OCI-LY3 (cell line): ENCODE measurements at regions not wholly inside any gene's neighbourhood (a gene's known extent, or its start where the extent isn't known, plus 50 kb on each side); places are given as distances from the start of the nearest gene placed in this dataset.
"Not testable (repeated sequence)": the region's sequence is repeated elsewhere in the genome, so short reads cannot be mapped to it uniquely, and the experiment has no call there.

Experiments
- H2AFZ ChIP-seq: fragments of 200-600, 300-600 bp; shearing (Covaris generic); 2 replicates; pipeline ENCODE4 v1.6.0; 2014; ENCODE audit warnings: antibody characterized with exemption, low read depth, low read length
- H3K27ac ChIP-seq: fragments of 200-600, 300-600 bp; sonication (generic); 2 replicates; pipeline ENCODE4 v1.5.1; 2014; ENCODE audit warnings: mild to moderate bottlenecking, low read length, moderate library complexity, mixed read lengths
- H3K27me3 ChIP-seq: fragments of 200-600, 300-600 bp; sonication (generic); 2 replicates; pipeline ENCODE4 v1.6.1; 2014; ENCODE audit warnings: low read depth, low read length, mixed read lengths
- H3K36me3 ChIP-seq: fragments of 200-600, 300-600 bp; sonication (generic); replicated peaks from 2 replicates; pipeline ENCODE3; 2014; ENCODE audit warnings: low read depth, low read length, mixed read lengths
- H3K4me1 ChIP-seq: fragments of 300-600, 200-600 bp; sonication (generic); 2 replicates; pipeline ENCODE4 v1.6.1; 2014; ENCODE audit warnings: low read length, mixed read lengths
- H3K4me2 ChIP-seq: fragments of 200-600, 300-600 bp; sonication (generic); 2 replicates; pipeline ENCODE4 v1.6.1; 2014; ENCODE audit warnings: low read length, mixed read lengths
- H3K4me3 ChIP-seq: fragments of 300-600, 200-600 bp; sonication (generic); 2 replicates; pipeline ENCODE4 v1.5.1; 2014; ENCODE audit warnings: antibody characterized with exemption, mild to moderate bottlenecking, low read length, moderate library complexity
- H3K79me2 ChIP-seq: fragments of 300-600, 200-600 bp; shearing (Covaris generic); 2 replicates; pipeline ENCODE4 v1.6.1; 2014; ENCODE audit warnings: mild to moderate bottlenecking, low read length, mixed read lengths
- H3K9ac ChIP-seq: fragments of 300-600, 200-600 bp; shearing (Covaris generic); 2 replicates; pipeline ENCODE4 v1.6.0; 2014; ENCODE audit warnings: mild to moderate bottlenecking, low read length, moderate library complexity
- H3K9me3 ChIP-seq: fragments of 200-600, 300-600 bp; shearing (Covaris generic); 2 replicates; pipeline ENCODE4 v1.6.1; 2014; ENCODE audit warnings: low read length, mixed read lengths; ENCODE audit not compliant: insufficient read depth
- H4K20me1 ChIP-seq: fragments of 200-600, 300-600 bp; sonication (generic); 2 replicates; pipeline ENCODE4 v1.6.1; 2016; ENCODE audit warnings: low read length, mixed read lengths; ENCODE audit not compliant: insufficient read depth
- CTCF ChIP-seq: fragments of 200-600, 300-600 bp; sonication (generic); IDR thresholded peaks from 2 replicates; pipeline ENCODE4 v1.5.1; 2014; ENCODE audit warnings: antibody characterized with exemption, low read length, low read depth
- EZH2phosphoT487 ChIP-seq: fragments of 200-600 bp; shearing (Covaris generic); IDR thresholded peaks from 2 replicates; pipeline ENCODE4 v1.6.1; 2018; ENCODE audit warnings: antibody characterized with exemption, mixed run types, low read depth

DNA sequence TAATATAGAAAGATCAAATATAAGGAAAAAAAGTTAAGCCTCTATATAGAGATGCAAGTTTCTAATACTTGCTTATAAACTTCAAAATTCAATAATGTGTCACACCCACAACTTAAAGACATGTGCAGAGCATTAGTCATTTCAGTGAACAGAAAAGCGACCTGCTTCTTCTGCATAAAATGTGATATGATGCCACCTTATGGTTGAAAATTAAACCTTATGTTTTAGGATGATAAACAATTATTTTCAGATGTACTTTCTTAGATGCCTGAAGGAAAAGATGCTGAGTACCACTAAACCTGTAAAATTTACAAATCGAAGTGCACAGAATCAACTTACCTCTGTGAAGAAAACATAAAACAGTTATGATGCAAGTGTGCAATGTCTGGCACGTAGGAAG lies 96.0 kb downstream of the MTERF1 start:
- Histone ChIP-seq H3K9ac (no peak overlapping the region), H2AFZ (no peak overlapping the region), H4K20me1 (no peaks in the 10 kb centered on the region), H3K36me3 (no peaks in the 10 kb centered on the region), H3K4me3 (no peak overlapping the region), H3K79me2 (no peaks in the 10 kb centered on the region), H3K27ac (no peak overlapping the region), H3K4me2 (no peak overlapping the region), H3K27me3 (peaks cover 10% of the 10 kb centered on the region; the same call in 1 of the 2 replicates), H3K4me1 (no peaks in the 10 kb centered on the region), H3K9me3 (no peaks in the 10 kb centered on the region)
- peak; percentile 63 for TF ChIP-seq CTCF
- no peak for TF ChIP-seq EZH2phosphoT487

DNA sequence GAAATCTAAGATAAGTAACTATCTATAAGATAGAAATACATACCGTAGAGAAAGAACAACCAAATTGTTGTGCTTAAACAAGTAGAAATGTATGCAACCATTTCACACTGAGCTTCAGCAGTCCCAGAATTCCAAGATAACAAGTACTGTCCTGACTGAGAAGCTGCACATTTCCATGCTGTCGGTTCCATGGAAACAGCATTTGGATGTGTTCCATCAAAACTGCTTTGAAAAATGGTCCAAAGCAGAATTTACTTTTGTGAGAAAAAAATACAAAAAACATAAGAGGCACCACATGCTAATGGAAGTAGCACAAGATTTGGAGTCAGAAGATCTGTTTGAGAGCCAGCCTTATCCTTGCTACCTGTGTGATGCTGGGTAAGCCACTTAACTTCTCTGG lies 92.6 kb downstream of the MTERF1 start:
- H3K79me2 ChIP-seq = no peaks in the 10 kb centered on the region
- no peak for TF ChIP-seq CTCF
- no peak for TF ChIP-seq EZH2phosphoT487
- H3K9me3 ChIP-seq = no peaks in the 10 kb centered on the region
- H3K27me3 ChIP-seq = peaks cover 10% of the 10 kb centered on the region; the same call in 1 of the 2 replicates
- no peaks in the 10 kb centered on the region for H4K20me1 ChIP-seq
- no peak overlapping the region for H3K4me3 ChIP-seq
- H3K27ac ChIP-seq = no peak overlapping the region
- H3K4me2 ChIP-seq = no peak overlapping the region
- H3K36me3 ChIP-seq = no peaks in the 10 kb centered on the region
- no peaks in the 10 kb centered on the region for H3K4me1 ChIP-seq
- no peak overlapping the region for H3K9ac ChIP-seq
- no peak overlapping the region for H2AFZ ChIP-seq

DNA sequence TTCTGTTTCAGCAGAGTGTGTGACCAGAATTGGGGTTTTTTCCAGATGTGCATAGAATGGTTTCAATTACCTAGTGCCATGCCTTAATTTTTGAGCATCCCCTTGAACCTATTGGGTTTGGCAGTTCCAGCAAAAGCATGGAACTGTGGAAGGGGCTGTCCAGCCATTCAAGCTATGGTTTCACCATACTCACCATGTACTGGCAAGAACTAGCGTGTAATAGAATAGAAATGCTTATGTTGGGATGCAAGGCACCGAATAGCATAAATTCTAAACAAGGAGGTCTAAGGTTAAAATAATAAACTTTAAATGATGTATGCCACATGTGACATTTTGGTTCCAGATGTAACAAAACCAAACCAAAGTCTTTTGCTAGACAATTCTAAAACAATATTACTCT lies 91.4 kb downstream of the MTERF1 start:
- Histone ChIP-seq H3K79me2 (no peaks in the 10 kb centered on the region), H4K20me1 (no peaks in the 10 kb centered on the region), H3K4me3 (no peak overlapping the region), H3K27me3 (peaks cover 4% of the 10 kb centered on the region; the same call in 1 of the 2 replicates), H3K4me2 (no peak overlapping the region), H3K9me3 (no peaks in the 10 kb centered on the region), H3K27ac (no peak overlapping the region), H3K9ac (no peak overlapping the region), H2AFZ (no peak overlapping the region), H3K36me3 (no peaks in the 10 kb centered on the region), H3K4me1 (no peaks in the 10 kb centered on the region)
- TF ChIP-seq EZH2phosphoT487 (no peak), CTCF (no peak)

DNA sequence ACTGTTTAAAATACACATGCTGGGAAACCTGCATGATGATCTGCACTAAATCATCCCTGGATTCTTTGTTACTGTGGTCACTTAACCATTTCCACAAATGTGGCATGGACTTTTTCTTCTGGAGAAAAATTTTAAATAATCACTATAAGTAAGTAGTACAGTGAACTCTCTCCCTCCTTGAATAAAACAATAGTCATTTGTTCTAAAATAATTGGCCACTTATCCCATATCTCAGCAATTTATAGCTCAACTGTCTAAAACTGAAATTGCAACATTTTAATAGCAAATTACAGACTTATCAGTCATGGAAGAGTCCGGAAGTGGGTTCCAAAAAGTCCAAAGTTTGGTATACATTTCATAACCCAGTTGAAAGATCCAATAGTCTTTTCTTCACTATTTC lies 90.9 kb downstream of the MTERF1 start:
- Histone ChIP-seq H3K79me2 (no peaks in the 10 kb centered on the region), H3K9me3 (no peaks in the 10 kb centered on the region), H3K4me2 (no peak overlapping the region), H3K27ac (no peak overlapping the region), H3K4me1 (no peaks in the 10 kb centered on the region), H4K20me1 (no peaks in the 10 kb centered on the region), H3K4me3 (no peak overlapping the region), H3K36me3 (no peaks in the 10 kb centered on the region), H2AFZ (no peak overlapping the region), H3K9ac (no peak overlapping the region), H3K27me3 (peaks cover 4% of the 10 kb centered on the region; the same call in 1 of the 2 replicates)
- no peak for TF ChIP-seq EZH2phosphoT487
- no peak for TF ChIP-seq CTCF

DNA sequence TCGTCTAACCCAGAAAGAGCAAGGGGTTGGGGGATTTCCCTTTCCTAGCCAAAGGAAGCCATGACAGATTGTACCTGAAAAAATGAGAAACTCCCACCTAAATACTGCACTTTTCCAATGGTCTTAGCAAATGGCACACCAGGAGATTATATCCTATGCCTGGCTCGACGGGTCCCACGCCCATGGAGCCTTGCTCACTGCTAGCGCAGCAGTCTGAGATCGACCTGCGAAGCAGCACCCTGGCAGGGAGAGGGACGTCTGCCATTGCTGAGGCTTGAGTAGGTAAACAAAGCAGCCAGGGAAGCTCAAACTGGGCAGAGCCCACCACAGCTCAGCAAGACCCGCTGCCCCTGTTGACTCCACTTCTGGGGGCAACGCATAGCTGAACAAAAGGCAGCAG lies 89.9 kb downstream of the MTERF1 start:
- H3K4me2 ChIP-seq, H3K27me3 ChIP-seq, H2AFZ ChIP-seq, H4K20me1 ChIP-seq, H3K36me3 ChIP-seq, H3K9me3 ChIP-seq, H3K4me1 ChIP-seq, H3K4me3 ChIP-seq, H3K79me2 ChIP-seq, H3K9ac ChIP-seq, H3K27ac ChIP-seq: not testable (repeated sequence)
